IPS-18a (cell line): ENCODE measurements at regions not wholly inside any gene's neighbourhood (a gene's known extent, or its start where the extent isn't known, plus 50 kb on each side); places are given as distances from the start of the nearest gene placed in this dataset.
"Not testable (repeated sequence)": the region's sequence is repeated elsewhere in the genome, so short reads cannot be mapped to it uniquely, and the experiment has no call there.

Experiments
- H3K27ac ChIP-seq: one replicate; pipeline ENCODE4 v1.5.1; 2013; ENCODE audit warnings: low read length
- H3K27me3 ChIP-seq: one replicate; pipeline ENCODE4 v1.6.1; 2013; ENCODE audit warnings: mild to moderate bottlenecking, low read length; ENCODE audit not compliant: control insufficient read depth, insufficient read depth
- H3K36me3 ChIP-seq: one replicate; pipeline ENCODE4 v1.6.1; 2013; ENCODE audit warnings: low read depth, low read length; ENCODE audit not compliant: control insufficient read depth
- H3K4me1 ChIP-seq: one replicate; pipeline ENCODE4 v1.6.1; 2013; ENCODE audit warnings: low read depth, low read length; ENCODE audit not compliant: control insufficient read depth
- H3K4me3 ChIP-seq: one replicate; pipeline ENCODE4 v1.5.1; 2013; ENCODE audit warnings: low read length
- H3K9ac ChIP-seq: one replicate; pipeline ENCODE4 v1.6.1; 2013; ENCODE audit warnings: mild to moderate bottlenecking, low read length, moderate library complexity
- H3K9me3 ChIP-seq: one replicate; pipeline ENCODE4 v1.6.1; 2013; ENCODE audit warnings: low read depth, low read length; ENCODE audit not compliant: control insufficient read depth

DNA sequence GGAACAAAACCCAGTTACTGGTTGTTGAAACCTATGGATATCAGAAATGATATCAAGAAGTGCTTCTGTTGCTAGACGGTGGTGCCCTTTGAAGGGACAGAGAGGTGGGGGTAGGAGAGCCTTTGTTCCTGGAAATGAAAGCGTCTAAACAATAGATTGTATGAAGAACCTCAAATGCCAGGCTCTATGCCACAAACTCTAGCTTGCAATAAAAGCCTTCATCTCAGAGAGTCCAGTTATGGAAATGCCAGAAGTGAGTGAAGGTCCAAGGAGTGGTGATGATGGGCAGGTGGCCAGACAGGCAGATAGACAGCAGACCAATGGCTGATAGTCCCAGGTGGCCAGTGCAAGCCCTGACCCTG lies 414.1 kb upstream of the PROX1 start:
- Histone ChIP-seq H3K9ac (no peak overlapping the region), H3K27me3 (no peaks in the 10 kb centered on the region), H3K36me3 (no peaks in the 10 kb centered on the region), H3K4me3 (no peak overlapping the region), H3K9me3 (no peaks in the 10 kb centered on the region), H3K4me1 (no peaks in the 10 kb centered on the region), H3K27ac (no peak overlapping the region)

DNA sequence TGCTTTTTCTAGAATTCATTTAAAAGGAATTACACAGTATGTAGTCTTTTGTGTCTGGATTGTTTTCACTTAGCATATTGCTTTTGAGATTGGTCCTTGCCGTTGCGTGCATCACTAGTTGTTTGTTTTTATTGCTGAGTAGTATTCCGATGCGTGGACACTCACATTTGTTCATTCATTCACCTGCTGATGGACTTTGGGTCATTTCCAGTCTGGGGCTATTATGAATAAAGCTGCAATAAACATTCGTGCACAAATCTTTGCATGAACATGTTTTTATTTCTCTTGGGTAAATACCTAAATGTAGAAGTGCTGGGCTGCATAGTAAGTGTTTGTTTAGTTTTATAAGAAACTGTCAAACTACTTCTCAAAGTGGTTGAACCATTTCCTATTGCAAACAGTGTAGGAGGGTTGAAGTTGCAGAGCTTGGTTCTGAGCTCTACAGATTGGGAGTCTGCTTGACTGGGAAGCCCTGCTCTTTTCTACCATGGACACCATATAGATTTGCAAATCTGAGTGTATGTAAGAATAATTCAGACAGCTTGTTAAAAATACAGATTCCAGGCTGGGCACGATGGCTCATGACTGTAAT lies 404.7 kb upstream of the PROX1 start:
- no peak overlapping the region for H3K9ac ChIP-seq
- no peak overlapping the region for H3K4me3 ChIP-seq
- no peaks in the 10 kb centered on the region for H3K4me1 ChIP-seq
- no peaks in the 10 kb centered on the region for H3K36me3 ChIP-seq
- no peak overlapping the region for H3K27ac ChIP-seq
- no peaks in the 10 kb centered on the region for H3K27me3 ChIP-seq
- no peaks in the 10 kb centered on the region for H3K9me3 ChIP-seq

DNA sequence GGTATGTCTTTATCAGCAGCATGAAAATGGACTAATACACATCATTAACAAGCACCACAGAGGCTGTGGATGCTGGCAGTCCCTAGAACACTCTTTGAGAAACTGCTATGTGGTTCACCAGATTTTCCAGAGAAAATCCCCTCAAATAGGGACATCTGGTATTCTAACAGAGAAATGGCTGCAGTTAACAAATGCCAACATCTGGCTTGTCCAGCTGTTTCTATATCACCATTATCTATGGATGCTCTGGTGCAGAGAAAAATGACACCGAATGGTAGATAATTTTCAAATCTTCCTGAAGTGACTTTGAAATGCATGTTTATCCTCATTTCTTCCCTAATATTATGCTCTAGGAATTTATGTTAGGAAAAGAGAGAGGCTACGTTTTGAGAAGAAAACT lies 403.5 kb upstream of the PROX1 start:
- Histone ChIP-seq H3K4me1 (no peaks in the 10 kb centered on the region), H3K4me3 (no peak overlapping the region), H3K27ac (no peak overlapping the region), H3K9ac (no peak overlapping the region), H3K36me3 (no peaks in the 10 kb centered on the region), H3K9me3 (no peaks in the 10 kb centered on the region), H3K27me3 (no peaks in the 10 kb centered on the region)

GRCh38 chr1:213585402-213585801 lies 402.4 kb upstream of the PROX1 start:
- no peaks in the 10 kb centered on the region for H3K36me3 ChIP-seq
- H3K4me1 ChIP-seq, result no peaks in the 10 kb centered on the region
- no peaks in the 10 kb centered on the region for H3K9me3 ChIP-seq
- H3K27me3 ChIP-seq, result no peaks in the 10 kb centered on the region
- no peak overlapping the region for H3K4me3 ChIP-seq
- H3K27ac ChIP-seq, result no peak overlapping the region
- H3K9ac ChIP-seq, result no peak overlapping the region

- Histone ChIP-seq H3K9ac (no peak overlapping the region), H3K4me3 (no peak overlapping the region), H3K27ac (no peak overlapping the region), H3K9me3 (no peaks in the 10 kb centered on the region), H3K36me3 (no peaks in the 10 kb centered on the region), H3K27me3 (no peaks in the 10 kb centered on the region), H3K4me1 (no peaks in the 10 kb centered on the region)
Observed at GRCh38 chr1:213585959-213586586, 401.7 kb upstream of the PROX1 start.

GRCh38 chr1:213586587-213586972 lies 401.2 kb upstream of the PROX1 start:
- H3K27ac ChIP-seq, result no peak overlapping the region
- no peak overlapping the region for H3K9ac ChIP-seq
- H3K4me3 ChIP-seq, result no peak overlapping the region
- no peaks in the 10 kb centered on the region for H3K27me3 ChIP-seq
- H3K9me3 ChIP-seq, result no peaks in the 10 kb centered on the region
- no peaks in the 10 kb centered on the region for H3K4me1 ChIP-seq
- H3K36me3 ChIP-seq, result no peaks in the 10 kb centered on the region

DNA sequence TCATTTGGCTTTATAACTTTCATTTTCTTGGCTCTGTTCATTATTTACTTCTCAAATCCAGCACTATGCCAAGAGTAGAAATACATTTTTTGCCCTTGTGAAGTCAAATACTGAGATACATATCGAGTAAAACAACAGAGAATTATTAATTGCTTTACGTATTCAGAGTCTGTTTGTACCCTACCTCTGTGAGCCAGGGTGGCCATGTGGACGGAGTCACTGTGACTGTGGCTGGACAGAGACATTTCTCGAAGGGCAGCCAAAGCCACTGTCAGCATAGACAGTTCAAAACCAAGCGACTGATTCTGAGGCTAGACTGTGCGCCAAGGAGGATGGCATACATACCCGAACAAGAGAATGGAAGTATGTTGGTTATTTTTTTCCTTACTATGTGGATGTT lies 391.0 kb upstream of the PROX1 start:
- Histone ChIP-seq H3K9ac (no peak overlapping the region), H3K4me1 (no peaks in the 10 kb centered on the region), H3K9me3 (no peaks in the 10 kb centered on the region), H3K27me3 (no peaks in the 10 kb centered on the region), H3K4me3 (no peak overlapping the region), H3K36me3 (no peaks in the 10 kb centered on the region), H3K27ac (no peak overlapping the region)

DNA sequence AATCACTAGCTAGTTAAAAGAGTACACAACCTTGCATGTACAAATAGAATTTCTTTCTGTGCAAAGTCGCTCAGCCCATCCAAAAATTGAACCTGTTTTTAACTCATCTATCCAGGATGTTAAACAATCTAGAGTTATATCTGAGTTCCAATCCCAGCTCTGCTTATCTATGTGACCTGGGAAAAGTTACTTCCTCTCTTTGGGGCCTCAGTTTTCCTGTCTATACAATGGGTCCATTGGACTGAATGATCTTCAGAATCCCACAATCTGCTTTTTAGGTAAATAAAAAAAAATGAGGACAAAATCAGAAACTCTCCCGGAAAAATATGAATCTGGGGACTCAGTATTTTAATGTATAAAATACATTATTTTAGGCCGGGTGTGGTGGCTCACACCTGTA lies 389.5 kb upstream of the PROX1 start:
- Histone ChIP-seq H3K9me3 (no peaks in the 10 kb centered on the region), H3K9ac (no peak overlapping the region), H3K4me3 (no peak overlapping the region), H3K36me3 (no peaks in the 10 kb centered on the region), H3K27me3 (no peaks in the 10 kb centered on the region), H3K4me1 (no peaks in the 10 kb centered on the region), H3K27ac (no peak overlapping the region)

GRCh38 chr1:213600879-213601278 lies 386.9 kb upstream of the PROX1 start:
- Histone ChIP-seq H3K27ac (no peak overlapping the region), H3K9ac (no peak overlapping the region), H3K36me3 (no peaks in the 10 kb centered on the region), H3K27me3 (no peaks in the 10 kb centered on the region), H3K4me1 (no peaks in the 10 kb centered on the region), H3K9me3 (no peaks in the 10 kb centered on the region), H3K4me3 (no peak overlapping the region)

GRCh38 chr1:213601705-213602104 lies 386.1 kb upstream of the PROX1 start:
- not testable (repeated sequence) for H3K27me3 ChIP-seq, H3K9ac ChIP-seq, H3K36me3 ChIP-seq, H3K4me3 ChIP-seq, H3K4me1 ChIP-seq, H3K9me3 ChIP-seq, H3K27ac ChIP-seq

- H3K4me1 ChIP-seq, result no peaks in the 10 kb centered on the region
- H3K27ac ChIP-seq, result no peak overlapping the region
- H3K36me3 ChIP-seq, result no peaks in the 10 kb centered on the region
- no peaks in the 10 kb centered on the region for H3K27me3 ChIP-seq
- H3K9me3 ChIP-seq, result no peaks in the 10 kb centered on the region
- H3K9ac ChIP-seq, result no peak overlapping the region
- no peak overlapping the region for H3K4me3 ChIP-seq
Observed at GRCh38 chr1:213602796-213603486, 384.8 kb upstream of the PROX1 start.

DNA sequence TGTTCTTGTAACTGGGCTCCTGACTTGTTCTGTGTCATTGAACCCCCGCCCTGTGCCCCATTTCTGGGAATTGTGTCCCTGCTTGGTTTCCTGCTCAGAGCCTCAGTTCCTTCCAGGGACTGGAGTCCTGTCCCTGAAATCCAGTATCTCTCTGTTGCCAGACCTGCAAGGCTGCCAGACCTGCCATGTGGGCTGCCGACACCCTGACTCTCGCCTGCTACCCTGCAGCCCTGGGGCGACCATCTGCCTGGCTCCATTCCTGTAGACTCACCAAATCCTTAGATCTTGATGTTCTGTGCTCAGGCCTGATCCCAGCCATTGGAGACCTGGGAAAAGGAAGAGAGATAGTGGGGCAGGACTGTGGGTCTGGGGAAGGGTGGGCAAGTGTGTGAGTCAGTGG lies 383.3 kb upstream of the PROX1 start:
- Histone ChIP-seq H3K9me3 (no peaks in the 10 kb centered on the region), H3K4me1 (no peaks in the 10 kb centered on the region), H3K27me3 (no peaks in the 10 kb centered on the region), H3K27ac (no peak overlapping the region), H3K4me3 (no peak overlapping the region), H3K36me3 (no peaks in the 10 kb centered on the region), H3K9ac (no peak overlapping the region)
